Fibroblast of lung (primary cell): ENCODE measurements at regions not wholly inside any gene's neighbourhood (a gene's known extent, or its start where the extent isn't known, plus 50 kb on each side); places are given as distances from the start of the nearest gene placed in this dataset.
A peak's percentile ranks its signal among the peaks of the same experiment; 100 is the strongest.

ENCODE experiments used
- CTCF ChIP-seq, 2 donors: IDR thresholded peaks in 1 of 2; conservative IDR thresholded peaks in 1 of 2; 1 replicate in 1 of 2; 2 replicates in 1 of 2; pipeline ENCODE4 v1.5.1; 2011 to 2012; ENCODE audit warnings: low read length in 2 of 2, control low read depth in 1 of 2, inconsistent platforms in 1 of 2, low read depth in 1 of 2, mild to moderate bottlenecking in 1 of 2
- EZH2 ChIP-seq: IDR thresholded peaks from 2 replicates; pipeline ENCODE4 v1.5.1; 2012; ENCODE audit warnings: low read length, control low read depth, mild to moderate bottlenecking; ENCODE audit errors: missing control alignments

DNA sequence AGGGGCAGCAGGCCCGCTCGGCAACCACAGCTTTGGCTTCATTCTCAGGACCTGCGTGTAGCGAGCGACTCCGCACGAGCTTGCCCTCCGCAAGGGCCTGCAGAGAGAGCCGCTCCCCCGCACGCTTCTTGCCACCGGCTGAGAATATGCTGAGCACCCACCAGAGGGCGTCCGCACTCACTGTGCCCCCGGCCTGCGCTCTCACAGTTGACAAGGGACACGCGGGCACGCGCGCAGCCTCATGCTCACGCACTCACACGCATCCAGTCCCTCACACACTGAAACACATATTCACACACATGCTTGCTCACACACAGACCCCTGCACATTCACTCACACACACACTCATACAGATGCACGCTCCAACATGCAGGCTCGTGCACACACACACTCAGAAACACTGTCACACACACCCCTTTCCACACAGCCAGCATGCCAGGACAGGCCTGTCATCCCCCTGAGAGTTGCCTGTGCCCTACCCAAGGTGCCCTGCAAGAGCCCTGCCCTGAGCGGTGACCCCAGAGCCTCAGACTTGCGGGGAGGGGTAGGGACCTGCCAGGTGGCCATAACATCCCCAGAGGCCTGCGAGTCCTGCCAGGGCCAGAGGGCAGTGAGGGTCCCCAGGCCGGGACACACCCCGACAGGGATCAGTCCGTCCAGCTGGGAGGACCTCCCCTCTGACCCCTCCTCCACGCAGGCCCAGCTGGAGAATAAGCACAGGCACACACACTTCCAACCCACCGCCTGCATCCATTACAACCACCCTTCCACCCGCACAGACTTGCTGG, 174.1 kb downstream of the BMP7 start:
- TF ChIP-seq CTCF (conservative IDR thresholded peaks at IDR 0.05 in 1 of 2, IDR thresholded peaks at IDR 0.05 in 1 of 2; ENCODE audit: low read depth in 1 of 2, low read length in 2 of 2), result peak; percentile 59 to 62
- no peak for TF ChIP-seq EZH2
